ENCODE measurements at regions not wholly inside any gene's neighbourhood (a gene's known extent, or its start where the extent isn't known, plus 50 kb on each side); places are given as distances from the start of the nearest gene placed in this dataset.

GRCh38 chr9:13963005-13963653, 350.8 kb downstream of the NFIB start:
- no peak for DNase-seq (ENCODE audit: low read depth)
- Histone ChIP-seq H3K27me3 (ENCODE audit: control insufficient read depth, insufficient read depth, low read length) (no peaks in the 10 kb centered on the region), H3K4me3 (ENCODE audit: low read depth, low read length) (no peak overlapping the region), H3K36me3 (ENCODE audit: control insufficient read depth, insufficient read depth, low read length) (no peaks in the 10 kb centered on the region)
- no peak for TF ChIP-seq CTCF (IDR thresholded peaks at IDR 0.05; ENCODE audit: insufficient read depth, low read length, poor library complexity, severe bottlenecking)

- TF ChIP-seq CTCF (IDR thresholded peaks at IDR 0.05; ENCODE audit: insufficient read depth, low read length, poor library complexity, severe bottlenecking) = no peak
- H3K4me3 ChIP-seq (ENCODE audit: low read depth, low read length) = no peak overlapping the region
- DNase-seq (ENCODE audit: low read depth) = no peak
- H3K36me3 ChIP-seq (ENCODE audit: control insufficient read depth, insufficient read depth, low read length) = no peaks in the 10 kb centered on the region
- no peaks in the 10 kb centered on the region for H3K27me3 ChIP-seq (ENCODE audit: control insufficient read depth, insufficient read depth, low read length)
Measured at GRCh38 chr9:13962006-13962405, 351.9 kb downstream of the NFIB start.

GRCh38 chr9:13960011-13960765, 353.8 kb downstream of the NFIB start:
- Histone ChIP-seq H3K27me3 (ENCODE audit: control insufficient read depth, insufficient read depth, low read length) (no peaks in the 10 kb centered on the region), H3K4me3 (ENCODE audit: low read depth, low read length) (no peak overlapping the region), H3K36me3 (ENCODE audit: control insufficient read depth, insufficient read depth, low read length) (no peaks in the 10 kb centered on the region)
- TF ChIP-seq CTCF (IDR thresholded peaks at IDR 0.05; ENCODE audit: insufficient read depth, low read length, poor library complexity, severe bottlenecking) = no peak
- DNase-seq (ENCODE audit: low read depth) = no peak

GRCh38 chr9:13958672-13959071, 355.3 kb downstream of the NFIB start:
- H3K27me3 ChIP-seq (ENCODE audit: control insufficient read depth, insufficient read depth, low read length) = no peaks in the 10 kb centered on the region
- no peak for DNase-seq (ENCODE audit: low read depth)
- no peak overlapping the region for H3K4me3 ChIP-seq (ENCODE audit: low read depth, low read length)
- no peaks in the 10 kb centered on the region for H3K36me3 ChIP-seq (ENCODE audit: control insufficient read depth, insufficient read depth, low read length)
- no peak for TF ChIP-seq CTCF (IDR thresholded peaks at IDR 0.05; ENCODE audit: insufficient read depth, low read length, poor library complexity, severe bottlenecking)

GRCh38 chr9:13957089-13957488, 356.9 kb downstream of the NFIB start:
- no peak for DNase-seq (ENCODE audit: low read depth)
- Histone ChIP-seq H3K27me3 (ENCODE audit: control insufficient read depth, insufficient read depth, low read length) (no peaks in the 10 kb centered on the region), H3K36me3 (ENCODE audit: control insufficient read depth, insufficient read depth, low read length) (no peaks in the 10 kb centered on the region), H3K4me3 (ENCODE audit: low read depth, low read length) (no peak overlapping the region)
- no peak for TF ChIP-seq CTCF (IDR thresholded peaks at IDR 0.05; ENCODE audit: insufficient read depth, low read length, poor library complexity, severe bottlenecking)

Data from kidney epithelial cell (primary cell).